ENCODE measurements at regions not wholly inside any gene's neighbourhood (a gene's known extent, or its start where the extent isn't known, plus 50 kb on each side); places are given as distances from the start of the nearest gene placed in this dataset.

- TF ChIP-seq CHD7 (IDR thresholded peaks at IDR 0.05; ENCODE audit: insufficient replicate concordance, low read length) (no peak), CTCF (IDR thresholded peaks at IDR 0.05; ENCODE audit: control extremely low read depth in 1 of 3, insufficient read depth in 1 of 3, low read depth in 1 of 3, low read length in 3 of 3) (no peak), FOSL1 (IDR thresholded peaks at IDR 0.05; ENCODE audit: insufficient read depth, low read depth, low read length) (no peak), MAX (IDR thresholded peaks at IDR 0.05) (no peak), EP300 (IDR thresholded peaks at IDR 0.05; ENCODE audit: borderline replicate concordance in 1 of 2, low read depth in 2 of 2, low read length in 2 of 2) (no peak), CEBPB (IDR thresholded peaks at IDR 0.05; ENCODE audit: low read depth, low read length) (no peak), RFX5 (IDR thresholded peaks at IDR 0.05; ENCODE audit: borderline replicate concordance, low read depth, low read length) (no peak), TAF7 (optimal IDR thresholded peaks at IDR 0.05; ENCODE audit: borderline replicate concordance, low read depth, low read length) (no peak), JUND (IDR thresholded peaks at IDR 0.05; ENCODE audit: low read length) (no peak)
These were observed 267.8 kb downstream of the SHOX2 start (continued) for GRCh38 chr3:157838457-157838856.
